Dedifferentiated amniotic fluid mesenchymal stem cell (primary cell): ENCODE measurements at regions not wholly inside any gene's neighbourhood (a gene's known extent, or its start where the extent isn't known, plus 50 kb on each side); places are given as distances from the start of the nearest gene placed in this dataset.
"Not testable (repeated sequence)": the region's sequence is repeated elsewhere in the genome, so short reads cannot be mapped to it uniquely, and the experiment has no call there.

ENCODE experiments used
- DNase-seq: peaks from one replicate; pipeline ENCODE4 v3.0.0-alpha.2; 2016; ENCODE audit errors: extremely low spot score

GRCh38 chr3:67154429-67154828 lies 156.3 kb downstream of the KBTBD8 start:
- no peak for DNase-seq

DNA sequence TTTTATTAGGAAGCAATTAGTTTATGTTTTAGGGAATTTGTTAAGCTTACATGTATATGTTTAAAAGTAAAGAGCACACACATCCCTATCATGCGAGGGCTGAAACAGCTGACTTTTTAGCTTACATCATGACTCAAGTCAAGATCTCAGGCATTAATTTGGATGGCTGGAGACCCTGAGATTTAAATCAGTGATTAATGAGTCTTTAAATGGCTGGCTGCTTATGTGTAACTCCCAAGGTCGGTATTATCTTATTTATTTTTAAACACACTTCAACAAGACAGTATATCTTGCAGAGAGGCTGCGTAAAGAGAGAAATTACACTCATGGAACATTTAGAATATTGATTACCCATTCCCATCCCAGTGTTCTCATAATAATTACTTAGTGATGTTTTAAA lies 169.4 kb downstream of the KBTBD8 start:
- no peak for DNase-seq

- DNase-seq: no peak
Observed at GRCh38 chr3:67171841-67172240, 173.7 kb downstream of the KBTBD8 start.

GRCh38 chr3:67173130-67173529 lies 175.0 kb downstream of the KBTBD8 start:
- not testable (repeated sequence) for DNase-seq

- DNase-seq: no peak
Observed at GRCh38 chr3:67176396-67176795, 178.3 kb downstream of the KBTBD8 start.

GRCh38 chr3:67192466-67192865 lies 194.4 kb downstream of the KBTBD8 start:
- DNase-seq: no peak

GRCh38 chr3:67196677-67197076 lies 198.6 kb downstream of the KBTBD8 start:
- no peak for DNase-seq

- no peak for DNase-seq
Observed at GRCh38 chr3:67198374-67198773, 200.3 kb downstream of the KBTBD8 start.

DNA sequence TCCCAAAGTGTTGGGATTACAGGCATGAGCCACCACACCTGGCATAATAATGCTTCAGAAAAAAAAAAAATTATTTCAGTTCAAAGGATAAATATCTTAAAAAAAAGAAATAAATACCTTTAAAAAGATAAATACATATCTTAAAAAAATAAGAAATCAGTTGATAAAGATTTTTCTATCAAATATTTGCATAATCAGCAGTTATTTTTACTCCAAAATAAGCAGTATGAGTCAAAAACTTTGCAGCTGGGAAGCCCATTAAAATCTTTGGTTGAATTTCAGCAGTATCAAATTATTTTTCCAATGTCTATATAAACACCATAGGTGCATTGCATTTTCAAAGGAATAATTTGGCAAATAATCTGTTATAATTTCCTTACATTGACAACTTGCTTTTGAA lies 202.5 kb downstream of the KBTBD8 start:
- DNase-seq: no peak

DNA sequence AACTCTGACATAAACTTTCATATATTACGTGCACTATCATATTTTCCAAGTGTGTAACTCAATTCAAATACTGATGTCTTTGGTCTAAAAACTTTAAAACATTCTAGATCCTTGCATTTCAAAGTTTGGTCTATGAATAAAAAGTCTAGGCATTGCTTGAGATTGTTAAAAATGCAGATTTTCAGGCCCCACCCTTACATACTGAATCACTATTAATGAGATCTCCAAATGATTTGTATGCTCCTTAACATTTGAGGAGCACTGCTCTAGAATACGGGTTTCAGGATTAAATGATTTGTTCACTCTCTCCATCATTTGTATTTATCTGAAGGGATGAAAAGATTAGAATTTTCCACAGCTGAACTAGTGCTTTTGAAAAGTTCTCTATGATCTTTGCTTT lies 202.9 kb downstream of the KBTBD8 start:
- no peak for DNase-seq

GRCh38 chr3:67202053-67202452 lies 203.9 kb downstream of the KBTBD8 start:
- no peak for DNase-seq

- no peak for DNase-seq
Observed at GRCh38 chr3:67204951-67205350, 206.8 kb downstream of the KBTBD8 start.

DNA sequence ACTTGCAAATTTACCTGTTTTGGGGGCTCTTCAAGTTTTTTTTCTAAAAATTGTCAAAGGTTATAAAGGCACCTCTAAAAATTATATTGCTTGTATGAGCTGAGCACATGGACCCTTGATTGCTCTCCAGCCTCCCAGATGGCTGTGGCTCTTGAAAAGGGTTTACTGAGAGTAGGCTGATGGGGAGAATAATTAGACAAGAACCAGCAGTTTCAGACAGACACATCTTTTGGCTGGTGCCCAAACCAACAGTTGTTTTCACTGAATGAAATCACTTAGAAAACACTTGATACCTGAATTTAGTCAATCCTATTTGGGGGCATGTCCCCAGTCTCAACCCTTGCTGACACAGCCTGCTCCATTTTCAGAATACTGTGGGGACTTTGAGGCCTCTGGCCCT lies 217.6 kb downstream of the KBTBD8 start:
- no peak for DNase-seq

DNA sequence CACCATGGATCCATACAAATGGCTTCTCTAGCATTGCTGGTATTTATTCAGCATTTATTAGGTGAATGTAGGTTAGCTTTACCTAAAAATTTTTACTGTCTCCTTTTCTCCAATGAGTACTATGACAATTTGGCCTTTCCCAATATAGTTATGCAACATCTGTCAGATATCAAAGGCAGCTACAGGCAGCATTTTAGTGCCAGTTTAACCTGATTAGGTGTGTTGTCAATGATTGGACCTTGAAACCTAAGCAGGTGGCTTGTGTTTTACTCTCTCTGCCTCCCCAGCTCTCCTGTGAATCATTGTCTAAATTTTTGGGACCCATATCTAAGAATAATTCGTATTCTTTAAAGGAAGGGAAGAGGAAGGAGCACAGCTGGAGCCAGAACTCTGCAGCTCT lies 228.9 kb downstream of the KBTBD8 start:
- DNase-seq: no peak

GRCh38 chr3:67228136-67228535 lies 230.0 kb downstream of the KBTBD8 start:
- no peak for DNase-seq

GRCh38 chr3:67232642-67233041 lies 234.5 kb downstream of the KBTBD8 start:
- no peak for DNase-seq

- DNase-seq: no peak
Observed at GRCh38 chr3:67239353-67239752, 241.2 kb downstream of the KBTBD8 start.

DNA sequence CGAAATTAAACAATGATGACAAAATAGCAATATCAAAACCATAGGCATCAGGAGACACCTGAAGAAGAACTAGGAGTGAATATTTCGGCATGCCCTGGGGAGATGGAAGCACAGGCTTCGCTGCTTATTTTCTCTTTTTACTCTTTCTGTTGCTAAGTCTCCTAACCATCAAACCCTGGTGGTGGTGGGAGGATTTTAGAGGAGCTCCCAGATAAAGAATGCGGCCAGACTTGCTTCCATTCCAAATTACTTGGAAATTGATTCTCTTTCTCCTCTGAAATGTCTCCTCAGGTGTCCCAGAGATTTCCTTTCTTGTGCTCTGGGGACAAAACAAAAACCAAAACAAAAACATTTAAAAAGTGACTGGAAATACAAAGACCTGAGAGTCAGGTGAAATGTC lies 243.0 kb downstream of the KBTBD8 start:
- no peak for DNase-seq

- no peak for DNase-seq
Observed at GRCh38 chr3:67244130-67244529, 246.0 kb downstream of the KBTBD8 start.

- DNase-seq: no peak
Observed at GRCh38 chr3:67245545-67245944, 247.4 kb downstream of the KBTBD8 start.

- no peak for DNase-seq
Observed at GRCh38 chr3:67248726-67249125, 250.6 kb downstream of the KBTBD8 start.

- not testable (repeated sequence) for DNase-seq
Observed at GRCh38 chr3:67252906-67253305, 254.8 kb downstream of the KBTBD8 start.

- DNase-seq: no peak
Observed at GRCh38 chr3:67278015-67278618, 280.0 kb downstream of the KBTBD8 start.

- no peak for DNase-seq
Observed at GRCh38 chr3:67286586-67286985, 288.5 kb downstream of the KBTBD8 start.
